K562 (cell line): ENCODE measurements at regions not wholly inside any gene's neighbourhood (a gene's known extent, or its start where the extent isn't known, plus 50 kb on each side); places are given as distances from the start of the nearest gene placed in this dataset.

Experiments used
- ATAC-seq: fragments of 200-7000 bp; cut with Tn5 transposase; 3 replicates; pipeline ENCODE4 v1.9.1; 2020; ENCODE audit warnings: moderate library complexity
- BruUV-seq: library from RNA; stranded (reverse); fragments of 400-500 nt; replicated peaks from 2 replicates; lab custom pipeline; 2021; lab: Mats Ljungman, UMichigan
- CTCF ChIA-PET: fragments of 300-600 bp; formaldehyde crosslinking; extraction: SDS; loops from one replicate; lab custom pipeline; 2021; ENCODE audit warnings: low intra/inter-chr PET ratio; lab: Yijun Ruan, JAX
- POLR2A ChIA-PET: fragments of 300-600, 350-650 bp; sonication (Branson Sonifier 250); formaldehyde crosslinking; extraction: SDS; loops from one replicate; lab custom pipeline; 2021; ENCODE audit warnings: antibody characterized with exemption, inconsistent platforms; lab: Yijun Ruan, JAX
- DNase-seq, 4 experiments: peaks; one replicate each; pipeline versions ENCODE4 v3.0.0 to v3.0.0-alpha.2; 2011 to 2018; ENCODE audit warnings: low spot score in 3 of 4, mixed read lengths in 3 of 4; ENCODE audit errors: extremely low read depth in 1 of 4
- FAIRE-seq: peaks from 2 replicates; lab custom pipeline; 2011; peaks lifted over from hg19 to GRCh38; lab: Jason Lieb, UNC
- H2AFZ ChIP-seq: 2 replicates; pipeline ENCODE4 v1.6.0; 2011; ENCODE audit warnings: low read depth, low read length, control low read depth, inconsistent platforms
- H3K27ac ChIP-seq: fragments of 200-600 bp; 3 replicates; pipeline ENCODE4 v1.8.0; 2011; ENCODE audit warnings: low read depth, mild to moderate bottlenecking, control low read depth, inconsistent platforms, low read length, moderate library complexity, mixed read lengths; ENCODE audit errors: extremely low read depth
- H3K27me3 ChIP-seq, 2 experiments: fragments of 300-600 bp in 1 of 2; 2 replicates in 1 of 2; 3 replicates in 1 of 2; pipeline versions ENCODE4 v1.6.0 to v1.8.0; 2011; ENCODE audit warnings: inconsistent platforms in 2 of 2, low read length in 2 of 2, mild to moderate bottlenecking in 1 of 2, mixed read lengths in 1 of 2, moderate library complexity in 1 of 2; ENCODE audit not compliant: control insufficient read depth in 2 of 2, insufficient read depth in 2 of 2
- H3K36me3 ChIP-seq: fragments of 300-600 bp; 3 replicates; pipeline ENCODE4 v1.8.0; 2011; ENCODE audit warnings: mild to moderate bottlenecking, low read length, inconsistent platforms; ENCODE audit not compliant: control insufficient read depth, insufficient read depth
- H3K4me1 ChIP-seq, 2 experiments: fragments of 200-600 bp in 1 of 2; replicated peaks in 1 of 2; 2 replicates in 1 of 2; 3 replicates in 1 of 2; pipeline versions ENCODE4 v1.5.1 to v1.8.0; 2011; ENCODE audit warnings: inconsistent platforms in 2 of 2, low read length in 2 of 2, mild to moderate bottlenecking in 1 of 2, mixed read lengths in 1 of 2, moderate library complexity in 1 of 2; ENCODE audit not compliant: control insufficient read depth in 2 of 2, insufficient read depth in 2 of 2
- H3K4me2 ChIP-seq: 2 replicates; pipeline ENCODE4 v1.6.1; 2011; ENCODE audit warnings: low read length, control low read depth, inconsistent platforms, mixed read lengths; ENCODE audit not compliant: insufficient read depth
- H3K4me3 ChIP-seq: fragments of 200-600 bp; sonication (generic), shearing (Covaris generic); 2 replicates; pipeline ENCODE4 v1.5.1; 2016; ENCODE audit warnings: control low read depth, inconsistent platforms
- H3K79me2 ChIP-seq: fragments of 200-600 bp; 3 replicates; pipeline ENCODE4 v1.8.0; 2011; ENCODE audit warnings: low read length, inconsistent platforms; ENCODE audit not compliant: control insufficient read depth, insufficient read depth
- H3K9ac ChIP-seq, 2 experiments: 2 replicates each; pipeline versions ENCODE4 v1.6.0 to v1.6.1; 2011; ENCODE audit warnings: low read depth in 2 of 2, low read length in 2 of 2, control low read depth in 1 of 2, inconsistent platforms in 1 of 2, mild to moderate bottlenecking in 1 of 2, mixed read lengths in 1 of 2; ENCODE audit not compliant: insufficient read depth in 1 of 2
- H3K9me1 ChIP-seq: one replicate; pipeline ENCODE4 v1.6.0; 2011; ENCODE audit warnings: inconsistent platforms, mild to moderate bottlenecking, low read length, moderate library complexity; ENCODE audit not compliant: control insufficient read depth, insufficient read depth
- H3K9me3 ChIP-seq: replicated peaks from 2 replicates; pipeline ENCODE4 v1.5.1; 2011; ENCODE audit warnings: low read depth, low read length, inconsistent platforms; ENCODE audit not compliant: control insufficient read depth, insufficient read depth
- H4K20me1 ChIP-seq: replicated peaks from 2 replicates; pipeline ENCODE4 v1.6.1; 2011; ENCODE audit warnings: low read length, inconsistent platforms, mixed read lengths; ENCODE audit not compliant: control insufficient read depth, insufficient read depth
- ATF7 ChIP-seq: fragments of 450-650 bp; IDR thresholded peaks from 2 replicates; pipeline ENCODE4 v1.7.1; 2014; ENCODE audit warnings: mild to moderate bottlenecking, moderate library complexity
- E2F5 ChIP-seq: sonication (generic); formaldehyde crosslinking; IDR thresholded peaks from 2 replicates; pipeline ENCODE4 v1.8.0; 2022; ENCODE audit warnings: mild to moderate bottlenecking, missing genetic modification reagents
- FOXM1 ChIP-seq, 2 experiments: fragments of 450-650 bp in 1 of 2; sonication (generic) in 1 of 2; formaldehyde crosslinking in 1 of 2; IDR thresholded peaks; 2 replicates each; pipeline versions ENCODE4 v1.6.1 to v1.9.0; 2017 to 2022; ENCODE audit warnings: low read depth in 2 of 2, mild to moderate bottlenecking in 2 of 2, missing genetic modification reagents in 1 of 2, moderate library complexity in 1 of 2
- KDM2B ChIP-seq: fragments of 250-450 bp; sonication (Bioruptor Pico); IDR thresholded peaks from 2 replicates; pipeline ENCODE4 v1.8.0; 2021; ENCODE audit warnings: mild to moderate bottlenecking, moderate library complexity
- MCM5 ChIP-seq: fragments of 450-650 bp; IDR thresholded peaks from 2 replicates; pipeline ENCODE4 v1.6.1; 2016; ENCODE audit warnings: low read depth
- PHB2 ChIP-seq: fragments of 450-650 bp; IDR thresholded peaks from 2 replicates; pipeline ENCODE4 v1.6.1; 2017; ENCODE audit warnings: low read depth
- POLR2A ChIP-seq: fragments of 450-650 bp; conservative IDR thresholded peaks from 2 replicates; pipeline ENCODE4 v1.6.1; 2016
- RFX7 ChIP-seq: fragments of 250-450 bp; sonication (Bioruptor Pico); IDR thresholded peaks from 2 replicates; pipeline ENCODE4 v1.5.1; 2021; ENCODE audit warnings: mild to moderate bottlenecking
- SREBF2 ChIP-seq: sonication (generic); formaldehyde crosslinking; IDR thresholded peaks from 2 replicates; pipeline ENCODE4 v1.4.0; 2020; ENCODE audit warnings: mild to moderate bottlenecking, missing genetic modification reagents
- TCFL5 ChIP-seq: fragments of 250-450 bp; sonication (Bioruptor Pico); conservative IDR thresholded peaks from 2 replicates; pipeline ENCODE4 v1.6.1; 2021; ENCODE audit warnings: mild to moderate bottlenecking, moderate library complexity, matching md5 sums
- ZC3H11A ChIP-seq: IDR thresholded peaks from 2 replicates; pipeline ENCODE4 v1.6.1; 2012; ENCODE audit warnings: low read depth, low read length, improper control_type of control experiment
- ZFP1 ChIP-seq: fragments of 450-650 bp; formaldehyde crosslinking; IDR thresholded peaks from 2 replicates; pipeline ENCODE4 v1.4.0; 2020; ENCODE audit warnings: mild to moderate bottlenecking, mixed read lengths
- ZNF133 ChIP-seq: fragments of 250-450 bp; sonication (Bioruptor Pico); IDR thresholded peaks from 2 replicates; pipeline ENCODE4 v1.4.0; 2020; ENCODE audit warnings: mild to moderate bottlenecking
- ZNF217 ChIP-seq: sonication (generic); formaldehyde crosslinking; IDR thresholded peaks from 2 replicates; pipeline ENCODE4 v1.8.0; 2022; ENCODE audit warnings: mild to moderate bottlenecking, missing genetic modification reagents
- WGBS: fragments of 100-300 bp; shearing (Covaris generic); methylation state at CpG from one replicate; pipeline ENCODE4 v1.1.6; 2016; ENCODE audit warnings: low coverage, mixed read lengths; ENCODE audit not compliant: insufficient coverage; ENCODE audit errors: missing lambda C conversion rate; 5-methylcytosine and 5-hydroxymethylcytosine counted together
- in situ Hi-C: fragments of 300-500 bp; cut with MboI; formaldehyde crosslinking; loops from 4 replicates; pipeline ENCODE4 v1.15.0; 2018; ENCODE audit warnings: inconsistent platforms, mixed read lengths
- intact Hi-C: fragments of 100-400 bp; cut with micrococcal nuclease; formaldehyde crosslinking; loops from 2 replicates; pipeline ENCODE4 v1.14.2; 2022
- TF ChIP-seq, protein P1 (sequence below): fragments of 250-450 bp; sonication (Bioruptor Pico); IDR thresholded peaks from 2 replicates; pipeline ENCODE4 v1.4.0; 2020
- TF ChIP-seq, protein P2 (sequence below): sonication (generic); formaldehyde crosslinking; IDR thresholded peaks from 2 replicates; pipeline ENCODE4 v1.8.1; 2023; ENCODE audit warnings: mild to moderate bottlenecking, missing genetic modification reagents

DNA sequence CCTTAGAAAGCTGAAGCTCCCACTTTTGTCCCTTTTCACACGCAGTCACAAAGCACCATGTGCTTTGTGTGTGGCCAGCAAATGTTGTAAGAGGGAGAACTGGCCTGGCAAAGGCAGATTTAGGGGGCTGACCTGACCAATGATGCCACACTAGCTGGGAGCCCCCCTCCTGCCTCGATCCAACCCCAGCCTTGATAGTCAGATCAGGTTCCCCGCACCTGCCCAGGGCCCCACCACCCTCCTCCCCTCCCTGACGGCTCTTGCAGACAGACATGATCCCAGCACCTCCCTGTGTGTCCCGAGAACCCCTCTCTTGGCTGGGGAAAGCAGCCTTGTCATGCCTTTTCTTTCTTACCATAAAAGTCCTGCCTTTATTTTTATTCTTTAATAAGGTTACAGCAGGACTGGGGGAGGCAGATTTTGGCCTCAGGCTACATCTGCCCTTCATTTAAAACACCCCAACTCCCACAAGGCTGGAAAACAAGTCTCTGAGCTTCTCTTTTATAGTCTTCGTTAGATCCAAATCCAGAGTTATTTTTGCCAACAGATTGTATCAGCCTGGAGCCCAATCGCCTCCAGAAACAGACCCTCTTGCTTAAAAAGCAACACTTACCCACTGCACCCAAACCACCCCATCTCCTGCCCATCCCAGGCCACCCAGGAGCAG lies 201.8 kb upstream of the CDH5 start:
- no peak for DNase-seq
- Histone ChIP-seq H3K27me3 (no peaks in the 10 kb centered on the region), H3K9me1 (no peaks in the 10 kb centered on the region), H3K36me3 (no peaks in the 10 kb centered on the region), H3K79me2 (no peaks in the 10 kb centered on the region), H3K9me3 (no peaks in the 10 kb centered on the region), H3K4me2 (no peak overlapping the region), H2AFZ (no peak overlapping the region), H4K20me1 (no peaks in the 10 kb centered on the region), H3K27ac (no peak overlapping the region), H3K4me1 (no peaks in the 10 kb centered on the region), H3K9ac (no peak overlapping the region), H3K4me3 (no peak overlapping the region)
- intact Hi-C loops, result no loop called here
- CTCF ChIA-PET, result no interaction called here
- no peak for ATAC-seq
- FAIRE-seq, result no peak
- POLR2A ChIA-PET, result no interaction called here
- WGBS, result 0% methylated on average over 7 of the region's 7 CpGs
- BruUV-seq, result no TSS peak
- in situ Hi-C loops, result no loop called here
- TF ChIP-seq FOXM1 (IDR thresholded peaks at IDR 0.05; ENCODE audit: low read depth) (no peak), FOXM1 (CRISPR knock-in tag; IDR thresholded peaks at IDR 0.05; ENCODE audit: low read depth) (no peak), MCM5 (no peak), ATF7 (no peak), POLR2A (no peak), TCFL5 (no peak), E2F5 (CRISPR knock-in tag) (no peak), SREBF2 (CRISPR knock-in tag) (no peak), ZFP1 (CRISPR knock-in tag) (no peak), RFX7 (CRISPR knock-in tag) (no peak), ZNF133 (CRISPR knock-in tag) (no peak), PHB2 (no peak), ZC3H11A (no peak), ZNF217 (CRISPR knock-in tag) (no peak), KDM2B (CRISPR knock-in tag) (no peak)
- TF ChIP-seq, protein P1, sequence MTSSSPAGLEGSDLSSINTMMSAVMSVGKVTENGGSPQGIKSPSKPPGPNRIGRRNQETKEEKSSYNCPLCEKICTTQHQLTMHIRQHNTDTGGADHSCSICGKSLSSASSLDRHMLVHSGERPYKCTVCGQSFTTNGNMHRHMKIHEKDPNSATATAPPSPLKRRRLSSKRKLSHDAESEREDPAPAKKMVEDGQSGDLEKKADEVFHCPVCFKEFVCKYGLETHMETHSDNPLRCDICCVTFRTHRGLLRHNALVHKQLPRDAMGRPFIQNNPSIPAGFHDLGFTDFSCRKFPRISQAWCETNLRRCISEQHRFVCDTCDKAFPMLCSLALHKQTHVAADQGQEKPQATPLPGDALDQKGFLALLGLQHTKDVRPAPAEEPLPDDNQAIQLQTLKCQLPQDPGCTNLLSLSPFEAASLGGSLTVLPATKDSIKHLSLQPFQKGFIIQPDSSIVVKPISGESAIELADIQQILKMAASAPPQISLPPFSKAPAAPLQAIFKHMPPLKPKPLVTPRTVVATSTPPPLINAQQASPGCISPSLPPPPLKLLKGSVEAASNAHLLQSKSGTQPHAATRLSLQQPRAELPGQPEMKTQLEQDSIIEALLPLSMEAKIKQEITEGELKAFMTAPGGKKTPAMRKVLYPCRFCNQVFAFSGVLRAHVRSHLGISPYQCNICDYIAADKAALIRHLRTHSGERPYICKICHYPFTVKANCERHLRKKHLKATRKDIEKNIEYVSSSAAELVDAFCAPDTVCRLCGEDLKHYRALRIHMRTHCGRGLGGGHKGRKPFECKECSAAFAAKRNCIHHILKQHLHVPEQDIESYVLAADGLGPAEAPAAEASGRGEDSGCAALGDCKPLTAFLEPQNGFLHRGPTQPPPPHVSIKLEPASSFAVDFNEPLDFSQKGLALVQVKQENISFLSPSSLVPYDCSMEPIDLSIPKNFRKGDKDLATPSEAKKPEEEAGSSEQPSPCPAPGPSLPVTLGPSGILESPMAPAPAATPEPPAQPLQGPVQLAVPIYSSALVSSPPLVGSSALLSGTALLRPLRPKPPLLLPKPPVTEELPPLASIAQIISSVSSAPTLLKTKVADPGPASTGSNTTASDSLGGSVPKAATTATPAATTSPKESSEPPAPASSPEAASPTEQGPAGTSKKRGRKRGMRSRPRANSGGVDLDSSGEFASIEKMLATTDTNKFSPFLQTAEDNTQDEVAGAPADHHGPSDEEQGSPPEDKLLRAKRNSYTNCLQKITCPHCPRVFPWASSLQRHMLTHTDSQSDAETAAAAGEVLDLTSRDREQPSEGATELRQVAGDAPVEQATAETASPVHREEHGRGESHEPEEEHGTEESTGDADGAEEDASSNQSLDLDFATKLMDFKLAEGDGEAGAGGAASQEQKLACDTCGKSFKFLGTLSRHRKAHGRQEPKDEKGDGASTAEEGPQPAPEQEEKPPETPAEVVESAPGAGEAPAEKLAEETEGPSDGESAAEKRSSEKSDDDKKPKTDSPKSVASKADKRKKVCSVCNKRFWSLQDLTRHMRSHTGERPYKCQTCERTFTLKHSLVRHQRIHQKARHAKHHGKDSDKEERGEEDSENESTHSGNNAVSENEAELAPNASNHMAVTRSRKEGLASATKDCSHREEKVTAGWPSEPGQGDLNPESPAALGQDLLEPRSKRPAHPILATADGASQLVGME (CRISPR knock-in tag), result no peak
- TF ChIP-seq, protein P2, sequence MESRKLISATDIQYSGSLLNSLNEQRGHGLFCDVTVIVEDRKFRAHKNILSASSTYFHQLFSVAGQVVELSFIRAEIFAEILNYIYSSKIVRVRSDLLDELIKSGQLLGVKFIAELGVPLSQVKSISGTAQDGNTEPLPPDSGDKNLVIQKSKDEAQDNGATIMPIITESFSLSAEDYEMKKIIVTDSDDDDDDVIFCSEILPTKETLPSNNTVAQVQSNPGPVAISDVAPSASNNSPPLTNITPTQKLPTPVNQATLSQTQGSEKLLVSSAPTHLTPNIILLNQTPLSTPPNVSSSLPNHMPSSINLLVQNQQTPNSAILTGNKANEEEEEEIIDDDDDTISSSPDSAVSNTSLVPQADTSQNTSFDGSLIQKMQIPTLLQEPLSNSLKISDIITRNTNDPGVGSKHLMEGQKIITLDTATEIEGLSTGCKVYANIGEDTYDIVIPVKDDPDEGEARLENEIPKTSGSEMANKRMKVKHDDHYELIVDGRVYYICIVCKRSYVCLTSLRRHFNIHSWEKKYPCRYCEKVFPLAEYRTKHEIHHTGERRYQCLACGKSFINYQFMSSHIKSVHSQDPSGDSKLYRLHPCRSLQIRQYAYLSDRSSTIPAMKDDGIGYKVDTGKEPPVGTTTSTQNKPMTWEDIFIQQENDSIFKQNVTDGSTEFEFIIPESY (CRISPR knock-in tag), result no peak
